Neural cell (in vitro differentiated cells): ENCODE measurements at regions not wholly inside any gene's neighbourhood (a gene's known extent, or its start where the extent isn't known, plus 50 kb on each side); places are given as distances from the start of the nearest gene placed in this dataset.

ENCODE experiments used
- H2AFZ ChIP-seq: fragments of 200-600, 300-800 bp; sonication (generic), shearing (Covaris generic); 2 replicates; pipeline ENCODE4 v1.6.0; 2014; ENCODE audit warnings: low read depth, mild to moderate bottlenecking, antibody characterized with exemption, low read length, moderate library complexity
- H3F3A ChIP-seq: fragments of 200-600 bp; shearing (Covaris generic); 2 replicates; pipeline ENCODE4 v1.6.1; 2016; ENCODE audit warnings: mild to moderate bottlenecking, moderate library complexity, mixed read lengths, antibody characterized with exemption, low read length; ENCODE audit not compliant: insufficient read depth, poor library complexity, severe bottlenecking
- H3K27ac ChIP-seq: fragments of 200-600, 300-800 bp; sonication (generic), shearing (Covaris generic); 2 replicates; pipeline ENCODE4 v1.5.1; 2014; ENCODE audit warnings: mild to moderate bottlenecking, low read length, moderate library complexity
- H3K27me3 ChIP-seq: fragments of 300-800, 200-600 bp; sonication (generic), shearing (Covaris generic); 2 replicates; pipeline ENCODE4 v1.6.0; 2014; ENCODE audit warnings: mild to moderate bottlenecking, low read depth, low read length, moderate library complexity; ENCODE audit not compliant: insufficient read depth
- H3K36me3 ChIP-seq: fragments of 300-800, 200-600 bp; sonication (generic), shearing (Covaris generic); 2 replicates; pipeline ENCODE4 v1.5.1; 2014; ENCODE audit warnings: mild to moderate bottlenecking, antibody characterized with exemption, low read length, moderate library complexity; ENCODE audit not compliant: insufficient read depth
- H3K4me2 ChIP-seq: fragments of 300-800, 200-600 bp; sonication (generic), shearing (Covaris generic); 2 replicates; pipeline ENCODE4 v1.6.0; 2014; ENCODE audit warnings: mild to moderate bottlenecking, low read length
- H3K4me3 ChIP-seq: fragments of 300-800, 200-600 bp; sonication (generic), shearing (Covaris generic); 2 replicates; pipeline ENCODE4 v1.5.1; 2014; ENCODE audit warnings: mild to moderate bottlenecking, low read length, moderate library complexity
- H3K79me2 ChIP-seq: fragments of 200-600 bp; shearing (Covaris generic); replicated peaks from 2 replicates; pipeline ENCODE4 v1.6.0; 2014; ENCODE audit warnings: mild to moderate bottlenecking, low read length, moderate library complexity; ENCODE audit not compliant: insufficient read depth
- H3K9ac ChIP-seq: fragments of 300-800, 200-600 bp; sonication (generic), shearing (Covaris generic); 2 replicates; pipeline ENCODE4 v1.6.1; 2016; ENCODE audit warnings: mild to moderate bottlenecking, low read length, mixed read lengths
- H3K9me2 ChIP-seq: fragments of 200-600 bp; shearing (Covaris generic); 2 replicates; pipeline ENCODE4 v1.6.1; 2016; ENCODE audit warnings: mild to moderate bottlenecking, low read length, mixed read lengths; ENCODE audit not compliant: insufficient read depth
- H3K9me3 ChIP-seq: fragments of 200-600, 300-800 bp; sonication (generic), shearing (Covaris generic); 2 replicates; pipeline ENCODE4 v1.6.1; 2016; ENCODE audit warnings: mild to moderate bottlenecking, mixed run types, low read length, moderate library complexity, mixed read lengths
- H4K20me1 ChIP-seq: fragments of 200-600 bp; shearing (Covaris generic); 2 replicates; pipeline ENCODE4 v1.6.1; 2016; ENCODE audit warnings: mild to moderate bottlenecking, mixed run types; ENCODE audit not compliant: insufficient read depth
- EP300 ChIP-seq: fragments of 450-650 bp; conservative IDR thresholded peaks from 2 replicates; pipeline ENCODE4 v1.6.1; 2014; ENCODE audit warnings: antibody characterized with exemption, mild to moderate bottlenecking, moderate library complexity; ENCODE audit not compliant: poor library complexity, severe bottlenecking
- EZH2 ChIP-seq: fragments of 200-600, 300-800 bp; shearing (Covaris generic), sonication (generic); IDR thresholded peaks from 2 replicates; pipeline ENCODE4 v1.6.1; 2014; ENCODE audit warnings: antibody characterized with exemption, low read length, borderline replicate concordance, mild to moderate bottlenecking; ENCODE audit not compliant: insufficient read depth, poor library complexity, severe bottlenecking
- MXI1 ChIP-seq: fragments of 450-650 bp; conservative IDR thresholded peaks from 2 replicates; pipeline ENCODE4 v1.6.1; 2014; ENCODE audit warnings: antibody characterized with exemption, mild to moderate bottlenecking; ENCODE audit not compliant: poor library complexity, severe bottlenecking
- POLR2AphosphoS5 ChIP-seq: IDR thresholded peaks from 2 replicates; pipeline ENCODE4 v1.6.1; 2012
- RAD21 ChIP-seq: fragments of 450-650 bp; conservative IDR thresholded peaks from 2 replicates; pipeline ENCODE4 v1.6.1; 2014; ENCODE audit warnings: antibody characterized with exemption, mild to moderate bottlenecking, moderate library complexity
- SMC3 ChIP-seq: fragments of 450-650 bp; conservative IDR thresholded peaks from 2 replicates; pipeline ENCODE4 v1.6.1; 2014; ENCODE audit warnings: antibody characterized with exemption, mild to moderate bottlenecking, moderate library complexity; ENCODE audit not compliant: poor library complexity
- TAF1 ChIP-seq: IDR thresholded peaks from 2 replicates; pipeline ENCODE4 v1.6.1; 2012; ENCODE audit warnings: low read depth
- TF ChIP-seq, protein P1 (sequence below): fragments of 450-650 bp; IDR thresholded peaks from 2 replicates; pipeline ENCODE4 v1.5.1; 2014; ENCODE audit warnings: antibody characterized with exemption, mild to moderate bottlenecking, moderate library complexity; ENCODE audit not compliant: poor library complexity, severe bottlenecking
- TF ChIP-seq, protein P2 (sequence below): IDR thresholded peaks from 2 replicates; pipeline ENCODE4 v1.6.1; 2012; ENCODE audit warnings: borderline replicate concordance

DNA sequence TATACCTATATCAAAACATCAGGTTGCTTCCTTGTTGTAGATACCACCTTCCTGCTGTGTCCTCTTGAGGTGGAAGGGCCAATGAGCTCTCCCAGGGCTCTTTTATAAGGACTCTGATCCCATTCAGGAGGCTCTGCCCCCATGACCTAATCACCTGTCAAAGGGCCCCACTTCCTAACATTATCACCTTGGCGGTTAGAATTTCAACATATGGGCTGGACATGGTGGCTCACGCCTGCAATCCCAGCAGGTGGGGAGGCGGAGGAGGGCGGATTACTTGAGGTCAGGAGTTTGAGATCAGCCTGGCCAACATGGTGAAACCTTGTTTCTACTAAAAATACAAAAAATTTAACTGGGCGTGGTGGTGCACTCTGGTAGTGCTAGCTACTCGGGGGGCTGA, 86.4 kb downstream of the HAPSTR1 start:
- Histone ChIP-seq H3K9me3 (no peaks in the 10 kb centered on the region), H3K4me2 (no peak overlapping the region), H3K79me2 (no peaks in the 10 kb centered on the region), H2AFZ (no peak overlapping the region), H3K9ac (no peak overlapping the region), H3K27me3 (no peaks in the 10 kb centered on the region), H3F3A (no peaks in the 10 kb centered on the region), H4K20me1 (no peaks in the 10 kb centered on the region), H3K9me2 (no peaks in the 10 kb centered on the region), H3K4me3 (no peak overlapping the region), H3K27ac (no peak overlapping the region), H3K36me3 (no peaks in the 10 kb centered on the region)
- TF ChIP-seq, protein P1, sequence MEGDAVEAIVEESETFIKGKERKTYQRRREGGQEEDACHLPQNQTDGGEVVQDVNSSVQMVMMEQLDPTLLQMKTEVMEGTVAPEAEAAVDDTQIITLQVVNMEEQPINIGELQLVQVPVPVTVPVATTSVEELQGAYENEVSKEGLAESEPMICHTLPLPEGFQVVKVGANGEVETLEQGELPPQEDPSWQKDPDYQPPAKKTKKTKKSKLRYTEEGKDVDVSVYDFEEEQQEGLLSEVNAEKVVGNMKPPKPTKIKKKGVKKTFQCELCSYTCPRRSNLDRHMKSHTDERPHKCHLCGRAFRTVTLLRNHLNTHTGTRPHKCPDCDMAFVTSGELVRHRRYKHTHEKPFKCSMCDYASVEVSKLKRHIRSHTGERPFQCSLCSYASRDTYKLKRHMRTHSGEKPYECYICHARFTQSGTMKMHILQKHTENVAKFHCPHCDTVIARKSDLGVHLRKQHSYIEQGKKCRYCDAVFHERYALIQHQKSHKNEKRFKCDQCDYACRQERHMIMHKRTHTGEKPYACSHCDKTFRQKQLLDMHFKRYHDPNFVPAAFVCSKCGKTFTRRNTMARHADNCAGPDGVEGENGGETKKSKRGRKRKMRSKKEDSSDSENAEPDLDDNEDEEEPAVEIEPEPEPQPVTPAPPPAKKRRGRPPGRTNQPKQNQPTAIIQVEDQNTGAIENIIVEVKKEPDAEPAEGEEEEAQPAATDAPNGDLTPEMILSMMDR: no peak
- TF ChIP-seq TAF1 (no peak), SMC3 (no peak), EZH2 (no peak), RAD21 (no peak), EP300 (no peak), POLR2AphosphoS5 (no peak), MXI1 (no peak)
- TF ChIP-seq, protein P2, sequence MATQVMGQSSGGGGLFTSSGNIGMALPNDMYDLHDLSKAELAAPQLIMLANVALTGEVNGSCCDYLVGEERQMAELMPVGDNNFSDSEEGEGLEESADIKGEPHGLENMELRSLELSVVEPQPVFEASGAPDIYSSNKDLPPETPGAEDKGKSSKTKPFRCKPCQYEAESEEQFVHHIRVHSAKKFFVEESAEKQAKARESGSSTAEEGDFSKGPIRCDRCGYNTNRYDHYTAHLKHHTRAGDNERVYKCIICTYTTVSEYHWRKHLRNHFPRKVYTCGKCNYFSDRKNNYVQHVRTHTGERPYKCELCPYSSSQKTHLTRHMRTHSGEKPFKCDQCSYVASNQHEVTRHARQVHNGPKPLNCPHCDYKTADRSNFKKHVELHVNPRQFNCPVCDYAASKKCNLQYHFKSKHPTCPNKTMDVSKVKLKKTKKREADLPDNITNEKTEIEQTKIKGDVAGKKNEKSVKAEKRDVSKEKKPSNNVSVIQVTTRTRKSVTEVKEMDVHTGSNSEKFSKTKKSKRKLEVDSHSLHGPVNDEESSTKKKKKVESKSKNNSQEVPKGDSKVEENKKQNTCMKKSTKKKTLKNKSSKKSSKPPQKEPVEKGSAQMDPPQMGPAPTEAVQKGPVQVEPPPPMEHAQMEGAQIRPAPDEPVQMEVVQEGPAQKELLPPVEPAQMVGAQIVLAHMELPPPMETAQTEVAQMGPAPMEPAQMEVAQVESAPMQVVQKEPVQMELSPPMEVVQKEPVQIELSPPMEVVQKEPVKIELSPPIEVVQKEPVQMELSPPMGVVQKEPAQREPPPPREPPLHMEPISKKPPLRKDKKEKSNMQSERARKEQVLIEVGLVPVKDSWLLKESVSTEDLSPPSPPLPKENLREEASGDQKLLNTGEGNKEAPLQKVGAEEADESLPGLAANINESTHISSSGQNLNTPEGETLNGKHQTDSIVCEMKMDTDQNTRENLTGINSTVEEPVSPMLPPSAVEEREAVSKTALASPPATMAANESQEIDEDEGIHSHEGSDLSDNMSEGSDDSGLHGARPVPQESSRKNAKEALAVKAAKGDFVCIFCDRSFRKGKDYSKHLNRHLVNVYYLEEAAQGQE: no peak

DNA sequence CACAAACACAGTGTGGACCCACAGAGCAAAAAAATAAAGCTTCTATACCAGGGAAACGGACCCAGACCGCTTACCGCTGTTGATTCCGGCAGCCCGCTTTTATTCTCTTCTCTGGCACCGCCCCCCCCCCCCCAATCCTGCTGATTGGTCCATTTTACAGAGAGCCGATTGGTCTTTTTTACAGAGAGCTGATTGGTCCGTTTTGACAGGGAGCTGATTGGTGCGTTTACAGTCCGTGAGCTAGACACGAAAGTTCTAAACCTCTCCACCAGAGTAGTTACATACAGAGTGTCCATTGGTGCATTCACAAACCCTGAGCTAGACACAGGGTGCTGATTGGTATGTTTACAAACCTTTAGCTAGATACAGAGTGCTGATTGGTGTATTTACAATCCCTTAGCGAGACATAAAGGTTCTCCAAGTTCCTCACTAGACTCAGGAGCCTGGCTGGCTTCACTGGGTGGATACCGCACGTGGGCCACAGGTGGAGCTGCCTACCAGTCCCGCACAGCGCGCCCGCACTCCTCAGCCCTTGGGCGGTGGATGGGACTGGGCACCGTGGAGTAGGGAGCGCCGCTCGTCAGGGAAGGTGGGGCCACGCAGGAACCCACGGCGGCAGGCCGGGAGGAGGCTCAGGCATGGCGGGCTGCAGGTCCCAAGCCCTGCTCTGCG, 92.4 kb downstream of the HAPSTR1 start:
- H3K4me2 ChIP-seq: no peak overlapping the region
- H3K9me2 ChIP-seq: no peaks in the 10 kb centered on the region
- H3K79me2 ChIP-seq: no peaks in the 10 kb centered on the region
- no peaks in the 10 kb centered on the region for H3K27me3 ChIP-seq
- no peak overlapping the region for H3K9ac ChIP-seq
- H2AFZ ChIP-seq: no peak overlapping the region
- no peaks in the 10 kb centered on the region for H3K36me3 ChIP-seq
- no peak for TF ChIP-seq RAD21
- TF ChIP-seq EZH2: no peak
- TF ChIP-seq, protein P1: no peak
- no peak for TF ChIP-seq POLR2AphosphoS5
- TF ChIP-seq, protein P2: no peak
- TF ChIP-seq EP300: no peak
- no peak for TF ChIP-seq TAF1
- TF ChIP-seq MXI1: no peak
- TF ChIP-seq SMC3: no peak
- H3K27ac ChIP-seq: no peak overlapping the region
- H3K9me3 ChIP-seq: no peaks in the 10 kb centered on the region
- H4K20me1 ChIP-seq: no peaks in the 10 kb centered on the region
- H3K4me3 ChIP-seq: no peak overlapping the region
- H3F3A ChIP-seq: no peaks in the 10 kb centered on the region
